Panc1 (cell line): ENCODE measurements at regions not wholly inside any gene's neighbourhood (a gene's known extent, or its start where the extent isn't known, plus 50 kb on each side); places are given as distances from the start of the nearest gene placed in this dataset.

Experiments
- ATAC-seq: fragments of 200-7000 bp; cut with Tn5 transposase; 2 replicates; pipeline ENCODE4 v1.9.1; 2020; ENCODE audit warnings: mild to moderate bottlenecking, moderate library complexity
- BruUV-seq: library from RNA; stranded (reverse); fragments of 400-500 nt; replicated peaks from 2 replicates; lab custom pipeline; 2021; lab: Mats Ljungman, UMichigan
- CTCF ChIA-PET: fragments of 300-600 bp; sonication (Branson Sonifier 250); formaldehyde crosslinking; loops from one replicate; lab custom pipeline; 2022; ENCODE audit warnings: antibody characterized with exemption; lab: Charles Lee
- POLR2A ChIA-PET: fragments of 300-600 bp; sonication (Branson Sonifier 250); formaldehyde crosslinking; loops from one replicate; lab custom pipeline; 2022; ENCODE audit warnings: antibody characterized with exemption; lab: Charles Lee
- DNase-seq: peaks from one replicate; pipeline ENCODE4 v3.0.0-alpha.2; 2010; ENCODE audit warnings: low read depth, low spot score
- H3K27ac ChIP-seq: 2 replicates; pipeline ENCODE4 v1.5.1; 2011; ENCODE audit warnings: mild to moderate bottlenecking, low read length, inconsistent platforms
- H3K27me3 ChIP-seq: fragments of 200-500 bp; sonication (Bioruptor generic); 2 replicates; pipeline ENCODE4 v1.6.0; 2014; ENCODE audit warnings: low read length, inconsistent platforms; ENCODE audit not compliant: control insufficient read depth, insufficient read depth
- H3K36me3 ChIP-seq: fragments of 200-500 bp; sonication (Bioruptor generic); 2 replicates; pipeline ENCODE4 v1.5.1; 2014; ENCODE audit warnings: inconsistent platforms, mild to moderate bottlenecking, low read length, moderate library complexity; ENCODE audit not compliant: control insufficient read depth, insufficient read depth
- H3K4me1 ChIP-seq: 2 replicates; pipeline ENCODE4 v1.5.1; 2011; ENCODE audit warnings: inconsistent platforms, mild to moderate bottlenecking, low read length, moderate library complexity; ENCODE audit not compliant: control insufficient read depth, insufficient read depth
- H3K4me3 ChIP-seq, 2 experiments: 2 replicates each; pipeline ENCODE4 v1.5.1; 2011 to 2012; ENCODE audit warnings: low read depth in 2 of 2, low read length in 2 of 2, mild to moderate bottlenecking in 2 of 2, inconsistent platforms in 1 of 2, moderate library complexity in 1 of 2
- H3K9me3 ChIP-seq: fragments of 200-500 bp; sonication (Bioruptor generic); 2 replicates; pipeline ENCODE4 v1.5.1; 2014; ENCODE audit warnings: low read depth, mild to moderate bottlenecking, inconsistent platforms, low read length, moderate library complexity; ENCODE audit not compliant: control insufficient read depth, insufficient read depth
- CTCF ChIP-seq: fragments of 450-650 bp; IDR thresholded peaks from 2 replicates; pipeline ENCODE4 v1.5.1; 2017; ENCODE audit warnings: mild to moderate bottlenecking
- POLR2AphosphoS5 ChIP-seq: IDR thresholded peaks from 2 replicates; pipeline ENCODE4 v1.6.1; 2012; ENCODE audit warnings: mild to moderate bottlenecking, low read depth, low read length, moderate library complexity
- REST ChIP-seq, 2 experiments: IDR thresholded peaks; 2 replicates each; pipeline ENCODE4 v1.6.1; 2011 to 2012; ENCODE audit warnings: low read depth in 2 of 2, control low read depth in 1 of 2, low read length in 1 of 2, mild to moderate bottlenecking in 1 of 2, moderate library complexity in 1 of 2; ENCODE audit not compliant: insufficient read depth in 1 of 2
- SIN3A ChIP-seq: IDR thresholded peaks from 2 replicates; pipeline ENCODE4 v1.6.1; 2012; ENCODE audit warnings: low read depth, mild to moderate bottlenecking, low read length, moderate library complexity, borderline replicate concordance; ENCODE audit not compliant: insufficient read depth
- TCF7L2 ChIP-seq: IDR thresholded peaks from 2 replicates; pipeline ENCODE4 v1.6.1; 2011; ENCODE audit warnings: mild to moderate bottlenecking, low read depth, low read length, inconsistent platforms
- in situ Hi-C: cut with HindIII; loops from 2 replicates; pipeline ENCODE4 v1.10.0; 2016; ENCODE audit warnings: low sequenced_read_pairs, low pct_unique_long_range_greater_than_20kb
- intact Hi-C: fragments of 100-400 bp; cut with micrococcal nuclease; formaldehyde crosslinking; loops from one replicate; pipeline ENCODE4 v1.10.0; 2022; ENCODE audit not compliant: unreplicated experiment

DNA sequence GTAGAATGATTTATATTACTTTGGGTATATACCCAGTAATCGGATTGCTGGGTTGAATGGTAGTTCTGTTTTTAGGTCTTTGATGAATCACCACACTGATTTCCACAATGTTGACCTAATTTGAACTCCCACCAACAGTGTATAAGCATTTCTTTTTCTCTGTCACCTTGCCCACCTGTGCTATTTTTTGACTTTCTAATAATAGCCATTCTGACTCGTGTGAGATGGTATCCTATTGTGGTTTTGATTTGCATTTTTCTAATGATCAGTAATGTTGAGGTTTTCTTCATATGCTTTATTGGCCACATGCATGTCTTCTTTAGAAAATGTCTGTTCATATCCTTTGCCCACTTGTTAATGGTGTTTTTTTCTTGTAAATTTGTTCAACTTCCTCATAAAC is 340.8 kb downstream of the PLOD2 start:
- Histone ChIP-seq H3K9me3 (no peaks in the 10 kb centered on the region), H3K27me3 (no peaks in the 10 kb centered on the region), H3K4me1 (no peaks in the 10 kb centered on the region), H3K36me3 (no peaks in the 10 kb centered on the region), H3K27ac (no peak overlapping the region), H3K4me3 (no peak overlapping the region)
- intact Hi-C loops (no loop called here), in situ Hi-C loops (no loop called here)
- no peak for DNase-seq
- ChIA-PET POLR2A (no interaction called here), CTCF (no interaction called here)
- no TSS peak for BruUV-seq
- no peak for TF ChIP-seq CTCF
- no peak for TF ChIP-seq SIN3A
- no peak for TF ChIP-seq POLR2AphosphoS5
- TF ChIP-seq REST (IDR thresholded peaks at IDR 0.05; ENCODE audit: insufficient read depth in 1 of 2, low read depth in 2 of 2, low read length in 1 of 2) = no peak
- TF ChIP-seq TCF7L2 = no peak
- ATAC-seq = no peak

DNA sequence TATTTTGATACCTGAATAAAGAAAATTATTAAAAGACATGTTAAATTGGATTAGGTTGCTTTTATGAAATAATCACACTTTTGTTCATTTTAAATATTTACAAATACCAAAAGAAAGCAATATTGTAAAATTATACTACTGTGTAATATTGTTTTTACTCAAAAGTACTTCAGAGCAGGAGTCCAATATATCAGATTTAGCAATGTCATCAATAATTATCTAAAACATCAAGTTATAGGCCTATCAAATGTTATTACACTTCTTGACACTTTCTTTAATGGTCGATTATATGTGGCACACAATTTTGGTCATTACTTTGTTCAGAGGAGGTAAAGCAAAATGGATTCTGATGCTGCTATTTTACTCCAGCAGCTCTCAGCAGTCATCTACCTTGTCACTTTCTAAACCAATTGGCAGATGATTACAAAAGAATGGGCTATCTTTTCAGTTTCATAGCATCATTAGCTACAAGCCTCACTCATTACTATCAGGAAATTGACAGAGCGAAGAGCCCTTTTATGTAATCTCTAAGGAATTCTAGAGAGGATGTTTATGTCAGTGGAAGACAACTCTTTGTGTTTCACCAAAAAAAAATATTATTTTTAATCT is 318.6 kb downstream of the PLOD2 start:
- Histone ChIP-seq H3K27me3 (no peaks in the 10 kb centered on the region), H3K4me1 (no peaks in the 10 kb centered on the region), H3K27ac (no peak overlapping the region), H3K9me3 (no peaks in the 10 kb centered on the region), H3K4me3 (no peak overlapping the region), H3K36me3 (no peaks in the 10 kb centered on the region)
- DNase-seq (no peak), ATAC-seq (no peak)
- in situ Hi-C loops (no loop called here), intact Hi-C loops (no loop called here)
- CTCF ChIA-PET = no interaction called here
- no peak for TF ChIP-seq TCF7L2
- TF ChIP-seq REST (IDR thresholded peaks at IDR 0.05; ENCODE audit: insufficient read depth in 1 of 2, low read depth in 2 of 2, low read length in 1 of 2) = no peak
- no peak for TF ChIP-seq SIN3A
- no peak for TF ChIP-seq POLR2AphosphoS5
- TF ChIP-seq CTCF = no peak
- BruUV-seq = no TSS peak
- POLR2A ChIA-PET = no interaction called here
